Posterior vena cava (tissue), 2 donors: ENCODE measurements at regions not wholly inside any gene's neighbourhood (a gene's known extent, or its start where the extent isn't known, plus 50 kb on each side); places are given as distances from the start of the nearest gene placed in this dataset.
"Not testable (repeated sequence)": the region's sequence is repeated elsewhere in the genome, so short reads cannot be mapped to it uniquely, and the experiment has no call there.

Experiments used
- DNase-seq: peaks from one replicate; pipeline ENCODE4 v3.0.0-alpha.2; 2020; ENCODE audit warnings: low spot score
- intact Hi-C, 2 donors: fragments of 100-400 bp; cut with DNase I; formaldehyde crosslinking; loops; one replicate each; pipeline versions ENCODE4 v1.14.1 to v1.14.2; 2022 to 2023
- microRNA-seq, 2 donors: library from miRNA; unstranded; fragments of <30 nt; microRNA quantifications; one replicate each; pipeline ENCODE4 v1.2.0, GENCODE V29; 2020 to 2021; ENCODE audit warnings: borderline microRNAs expressed in 2 of 2
- donor health status: DM: yes; HTN: yes; CAD: no.
- donor health status: DM: yes; HTN: yes; CAD: no.

DNA sequence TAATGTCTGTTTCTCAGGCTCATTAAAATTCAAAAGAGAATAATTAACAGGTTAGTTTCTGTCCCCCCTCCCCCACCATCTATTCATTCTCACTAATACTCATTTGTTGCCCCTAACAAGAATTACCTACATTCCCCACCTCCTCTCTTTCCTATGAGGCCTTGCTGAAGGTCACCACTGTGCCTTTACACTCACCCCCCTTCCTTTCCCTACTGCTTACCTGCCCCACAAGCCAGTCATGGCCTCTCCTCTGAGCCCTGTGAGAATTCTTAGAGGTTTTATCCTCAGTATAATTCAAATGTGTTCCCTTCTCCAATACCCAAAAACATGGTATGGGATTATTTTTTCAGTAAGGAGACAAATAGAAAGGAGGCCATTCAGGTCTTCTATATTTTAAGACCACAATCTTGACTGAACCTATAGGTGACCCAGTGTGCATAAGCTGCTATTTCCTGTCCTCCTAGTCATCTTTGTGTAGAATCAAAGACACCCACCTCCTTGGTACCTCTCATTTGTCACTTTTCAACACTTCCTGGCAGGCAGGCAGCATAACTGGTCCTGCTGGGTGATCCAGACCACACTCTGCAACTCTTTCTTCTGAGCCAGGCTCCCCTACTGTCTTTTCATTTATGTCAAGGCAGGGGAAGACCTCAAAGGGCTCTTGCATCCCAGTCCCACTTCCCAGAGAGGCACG is 55.8 kb upstream of the PLGLB2 start:
- intact Hi-C loops, DNase-seq: not testable (repeated sequence)

DNA sequence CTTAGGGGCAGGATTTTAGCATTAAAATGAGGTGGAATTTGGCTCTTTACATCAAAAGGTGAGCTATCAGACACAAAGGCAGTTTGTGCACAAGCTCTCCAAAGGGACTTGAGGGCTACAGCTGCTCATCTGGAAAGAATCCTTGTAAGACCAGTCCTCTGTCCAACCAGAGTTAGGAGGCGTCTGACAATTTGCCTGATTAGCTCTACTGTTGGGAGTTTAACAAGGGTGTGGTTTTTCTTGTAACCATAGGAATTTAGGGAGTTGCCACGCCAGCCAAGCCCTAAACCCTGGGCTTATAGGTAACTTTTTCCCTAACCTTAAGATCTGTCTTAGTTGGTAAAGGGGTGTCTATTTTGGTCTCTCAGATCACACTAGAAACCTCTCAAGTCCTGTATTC is 55.0 kb upstream of the PLGLB2 start:
- DNase-seq, intact Hi-C loops: not testable (repeated sequence)

DNA sequence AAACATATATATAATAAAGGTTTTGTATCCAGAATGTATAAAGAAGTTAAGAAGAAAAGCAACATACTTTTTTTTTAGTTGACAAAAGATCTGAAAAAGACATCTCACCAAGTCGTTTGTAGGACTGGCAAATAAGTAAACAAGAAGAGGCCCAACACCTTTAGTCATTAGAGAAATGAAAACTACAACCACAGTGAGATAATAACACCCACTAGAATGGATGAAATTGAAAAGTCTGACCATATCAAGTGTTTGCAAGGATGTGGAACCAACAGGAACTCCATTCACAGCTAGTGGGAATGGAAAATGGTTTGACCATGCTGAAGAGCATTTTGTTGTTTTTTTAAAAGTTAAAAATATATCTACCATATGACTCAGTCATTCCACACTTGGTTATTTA is 54.0 kb upstream of the PLGLB2 start:
- intact Hi-C loops, result not testable (repeated sequence)

DNA sequence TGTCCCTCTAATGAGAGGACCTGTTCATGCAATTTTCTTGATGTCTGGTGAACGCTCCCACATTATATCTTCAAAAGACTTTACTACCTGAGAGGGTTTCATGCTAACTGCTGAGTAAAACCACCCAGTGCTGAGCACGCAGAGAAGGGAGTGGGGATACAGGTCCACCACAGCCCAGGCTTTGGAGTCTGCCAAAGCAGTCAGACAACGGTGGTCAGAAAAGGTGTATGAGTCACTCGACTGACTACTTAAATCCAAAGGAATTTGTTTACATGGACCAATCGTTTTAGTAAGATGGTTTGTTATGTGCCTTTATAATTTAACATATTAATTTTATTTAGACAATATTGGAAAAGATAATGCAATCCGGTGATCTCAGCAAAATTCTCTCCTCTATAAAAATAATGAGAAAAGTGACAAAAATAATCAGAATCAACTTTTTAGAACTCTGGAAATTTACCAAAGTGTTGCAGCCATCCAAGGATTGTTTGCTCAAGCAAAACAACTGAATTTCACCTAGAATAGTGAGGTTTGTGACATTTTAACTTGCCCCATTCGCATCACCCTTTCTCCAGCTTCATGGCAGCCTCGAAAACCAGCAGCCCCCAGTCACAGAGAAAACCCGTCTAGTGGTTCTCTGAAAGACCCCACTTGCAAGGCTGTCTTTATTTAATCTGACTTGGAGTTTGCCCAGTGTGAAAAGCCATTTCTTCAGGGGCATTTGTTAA is 52.1 kb upstream of the PLGLB2 start:
- DNase-seq, intact Hi-C loops: not testable (repeated sequence)

More for the DNA sequence above, 54.0 kb upstream of the PLGLB2 start:
- not testable (repeated sequence) for DNase-seq

Small RNAs in the stretch of these regions (microRNA-seq; reads per million reads assigned to microRNA genes)
- gene MIR4771-1, result 0 reads per million in 2 donors
